ENCODE measurements at regions not wholly inside any gene's neighbourhood (a gene's known extent, or its start where the extent isn't known, plus 50 kb on each side); places are given as distances from the start of the nearest gene placed in this dataset.
A peak's percentile ranks its signal among the peaks of the same experiment; 100 is the strongest.

- FAIRE-seq: no peak
Observed at GRCh38 chr3:124636101-124636862, 94.0 kb upstream of the UMPS start.

GRCh38 chr3:124636863-124637296 is 93.4 kb upstream of the UMPS start:
- no peak overlapping the region for H3K9ac ChIP-seq (ENCODE audit: low read length in 3 of 3)
- DNase-seq: no peak
- no peaks in the 10 kb centered on the region for H3K27me3 ChIP-seq (ENCODE audit: control insufficient read depth, insufficient read depth, low read length)
- TF ChIP-seq, protein P1, sequence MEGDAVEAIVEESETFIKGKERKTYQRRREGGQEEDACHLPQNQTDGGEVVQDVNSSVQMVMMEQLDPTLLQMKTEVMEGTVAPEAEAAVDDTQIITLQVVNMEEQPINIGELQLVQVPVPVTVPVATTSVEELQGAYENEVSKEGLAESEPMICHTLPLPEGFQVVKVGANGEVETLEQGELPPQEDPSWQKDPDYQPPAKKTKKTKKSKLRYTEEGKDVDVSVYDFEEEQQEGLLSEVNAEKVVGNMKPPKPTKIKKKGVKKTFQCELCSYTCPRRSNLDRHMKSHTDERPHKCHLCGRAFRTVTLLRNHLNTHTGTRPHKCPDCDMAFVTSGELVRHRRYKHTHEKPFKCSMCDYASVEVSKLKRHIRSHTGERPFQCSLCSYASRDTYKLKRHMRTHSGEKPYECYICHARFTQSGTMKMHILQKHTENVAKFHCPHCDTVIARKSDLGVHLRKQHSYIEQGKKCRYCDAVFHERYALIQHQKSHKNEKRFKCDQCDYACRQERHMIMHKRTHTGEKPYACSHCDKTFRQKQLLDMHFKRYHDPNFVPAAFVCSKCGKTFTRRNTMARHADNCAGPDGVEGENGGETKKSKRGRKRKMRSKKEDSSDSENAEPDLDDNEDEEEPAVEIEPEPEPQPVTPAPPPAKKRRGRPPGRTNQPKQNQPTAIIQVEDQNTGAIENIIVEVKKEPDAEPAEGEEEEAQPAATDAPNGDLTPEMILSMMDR (IDR thresholded peaks at IDR 0.05; ENCODE audit: borderline replicate concordance, extremely low read depth, insufficient read depth): no peak
- H3K9me3 ChIP-seq (ENCODE audit: control insufficient read depth in 2 of 3, insufficient read depth in 1 of 3, low read length in 3 of 3): no peaks in the 10 kb centered on the region
- H3K4me1 ChIP-seq (ENCODE audit: control insufficient read depth in 2 of 3, insufficient read depth in 2 of 3, low read depth in 1 of 3, low read length in 3 of 3): peaks cover 0 to 13% (median 8%) of the 10 kb centered on the region in 3 donors
- intact Hi-C loops (cut with DNase I): no loop called here
- no peaks in the 10 kb centered on the region for H3K36me3 ChIP-seq (ENCODE audit: control insufficient read depth in 2 of 3, insufficient read depth in 3 of 3, low read length in 3 of 3)
- no peak for FAIRE-seq
- H3K4me3 ChIP-seq (ENCODE audit: low read length in 3 of 3): no peak overlapping the region
- no peak overlapping the region for H3K27ac ChIP-seq (ENCODE audit: low read depth in 2 of 2, low read length in 2 of 2)

More at GRCh38 chr3:124636101-124636862, 94.0 kb upstream of the UMPS start:
- Histone ChIP-seq H3K4me3 (ENCODE audit: low read length in 3 of 3) (no peak overlapping the region), H3K27ac (ENCODE audit: low read depth in 2 of 2, low read length in 2 of 2) (no peak overlapping the region), H3K27me3 (ENCODE audit: control insufficient read depth, insufficient read depth, low read length) (no peaks in the 10 kb centered on the region), H3K9me3 (ENCODE audit: control insufficient read depth in 2 of 3, insufficient read depth in 1 of 3, low read length in 3 of 3) (no peaks in the 10 kb centered on the region), H3K9ac (ENCODE audit: low read length in 3 of 3) (no peak overlapping the region), H3K4me1 (ENCODE audit: control insufficient read depth in 2 of 3, insufficient read depth in 2 of 3, low read depth in 1 of 3, low read length in 3 of 3) (peaks cover 0 to 13% (median 8%) of the 10 kb centered on the region in 3 donors), H3K36me3 (ENCODE audit: control insufficient read depth in 2 of 3, insufficient read depth in 3 of 3, low read length in 3 of 3) (no peaks in the 10 kb centered on the region)
- DNase-seq: peak in 2 of 5 donors; percentile 13 to 16
- intact Hi-C loops (cut with DNase I): no loop called here
- TF ChIP-seq, protein P1 (IDR thresholded peaks at IDR 0.05; ENCODE audit: borderline replicate concordance, extremely low read depth, insufficient read depth): no peak

- H3K36me3 ChIP-seq (ENCODE audit: control insufficient read depth in 2 of 3, insufficient read depth in 3 of 3, low read length in 3 of 3): no peaks in the 10 kb centered on the region
- FAIRE-seq (no peak), DNase-seq (no peak)
Observed at GRCh38 chr3:124639406-124640237, 90.6 kb upstream of the UMPS start.

More at GRCh38 chr3:124639406-124640237, 90.6 kb upstream of the UMPS start:
- Histone ChIP-seq H3K9me3 (ENCODE audit: control insufficient read depth in 2 of 3, insufficient read depth in 1 of 3, low read length in 3 of 3) (no peaks in the 10 kb centered on the region), H3K4me3 (ENCODE audit: low read length in 3 of 3) (no peak overlapping the region), H3K27ac (ENCODE audit: low read depth in 2 of 2, low read length in 2 of 2) (no peak overlapping the region), H3K4me1 (ENCODE audit: control insufficient read depth in 2 of 3, insufficient read depth in 2 of 3, low read depth in 1 of 3, low read length in 3 of 3) (peaks cover 0 to 13% (median 8%) of the 10 kb centered on the region in 3 donors), H3K9ac (ENCODE audit: low read length in 3 of 3) (no peak overlapping the region), H3K27me3 (ENCODE audit: control insufficient read depth, insufficient read depth, low read length) (no peaks in the 10 kb centered on the region)
- TF ChIP-seq, protein P1 (IDR thresholded peaks at IDR 0.05; ENCODE audit: borderline replicate concordance, extremely low read depth, insufficient read depth): no peak
- intact Hi-C loops (cut with DNase I): no loop called here
